Suppressor macrophage treated with lipopolysaccharide for 4 hours (primary cell): ENCODE measurements at regions not wholly inside any gene's neighbourhood (a gene's known extent, or its start where the extent isn't known, plus 50 kb on each side); places are given as distances from the start of the nearest gene placed in this dataset.
A peak's percentile ranks its signal among the peaks of the same experiment; 100 is the strongest.
"Not testable (repeated sequence)": the region's sequence is repeated elsewhere in the genome, so short reads cannot be mapped to it uniquely, and the experiment has no call there.

Source experiments
- DNase-seq: peaks from one replicate; pipeline ENCODE4 v3.0.0-alpha.2; 2020

DNA sequence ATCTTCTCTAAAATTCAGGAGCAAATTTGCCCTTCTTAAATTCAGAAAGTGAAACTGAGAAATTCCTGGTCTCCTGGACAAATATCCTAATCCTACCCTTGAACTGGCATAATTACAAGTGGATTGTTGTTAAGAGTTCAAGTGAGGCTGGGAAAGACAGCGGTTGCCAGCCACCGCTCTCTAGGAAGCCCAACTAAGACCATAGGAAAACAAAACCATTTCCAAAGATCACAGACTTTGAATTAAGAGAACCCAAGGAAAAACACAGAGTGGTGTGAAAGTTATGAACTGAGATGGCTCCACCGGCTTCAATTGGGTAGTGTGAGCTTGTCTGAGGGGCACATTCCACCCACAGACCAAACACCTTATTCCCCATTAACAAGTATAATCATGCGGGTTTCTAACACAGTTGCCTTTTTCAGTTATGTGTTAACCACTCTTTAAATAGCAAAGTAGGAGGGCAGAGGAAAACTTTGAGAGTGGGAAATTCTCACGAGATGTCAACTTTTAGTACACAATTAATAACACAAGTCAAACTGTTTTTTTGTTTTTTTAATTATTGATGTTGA lies 1628.8 kb upstream of the SEL1L start:
- no peak for DNase-seq

DNA sequence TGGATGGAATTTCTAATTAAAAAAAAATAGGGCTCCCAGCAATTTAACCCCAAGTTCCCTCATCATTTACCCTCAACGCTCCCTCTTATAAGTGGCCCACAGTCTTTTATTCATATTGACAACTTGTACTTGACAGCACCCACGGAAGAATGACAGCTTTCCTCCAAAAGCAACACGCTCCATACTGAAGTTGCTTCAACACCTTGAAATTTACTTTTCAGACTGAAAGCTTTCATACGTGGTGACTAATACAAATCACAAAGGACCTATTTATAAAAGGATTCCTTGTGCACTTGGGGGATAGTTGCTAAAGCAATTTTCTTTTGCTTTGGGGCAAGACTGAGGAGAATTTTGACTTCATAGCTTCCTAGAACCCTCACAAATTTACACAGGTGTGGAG lies 1629.4 kb upstream of the SEL1L start:
- DNase-seq: no peak

DNA sequence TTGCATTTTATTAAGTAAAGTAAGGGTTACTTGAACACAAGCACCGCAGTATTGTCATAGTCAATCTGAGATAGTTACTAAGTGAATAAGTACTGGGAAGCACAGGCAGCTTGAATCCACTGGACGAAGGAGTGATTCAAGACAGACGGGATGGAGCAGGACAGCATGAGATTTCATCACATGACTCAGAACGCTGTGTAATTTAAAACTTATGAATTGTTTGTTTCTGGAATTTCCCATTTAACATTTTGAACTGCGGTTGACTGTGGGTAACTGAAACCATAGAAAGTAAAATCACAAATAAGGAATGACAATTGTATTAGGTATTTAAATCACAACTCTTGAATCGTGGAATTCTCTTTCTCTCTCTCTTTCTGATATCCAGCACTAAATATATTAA lies 1630.4 kb upstream of the SEL1L start:
- no peak for DNase-seq

GRCh38 chr14:83164591-83164990 lies 1630.9 kb upstream of the SEL1L start:
- DNase-seq: no peak

GRCh38 chr14:83170165-83170564 lies 1636.5 kb upstream of the SEL1L start:
- no peak for DNase-seq

DNA sequence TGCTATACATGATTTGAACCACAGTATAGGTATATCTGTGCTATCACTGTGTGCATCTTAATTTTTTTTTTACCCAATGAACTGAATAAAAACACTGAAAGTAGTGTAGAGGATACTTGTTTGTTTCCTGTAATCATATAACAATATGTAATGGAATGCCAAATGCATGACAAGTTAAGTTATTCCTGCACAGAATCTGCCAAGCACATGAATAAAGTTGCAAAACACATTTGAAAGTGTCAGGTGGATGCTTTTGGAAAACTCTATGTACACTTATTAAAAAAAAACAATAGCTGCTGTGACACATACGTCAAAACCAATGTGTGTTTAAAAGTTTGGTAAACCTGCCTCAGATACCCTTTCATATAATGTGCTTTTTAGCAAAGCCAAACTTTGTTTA lies 1638.1 kb upstream of the SEL1L start:
- DNase-seq: no peak

- no peak for DNase-seq
These were observed 1638.7 kb upstream of the SEL1L start for GRCh38 chr14:83172363-83172762.

DNA sequence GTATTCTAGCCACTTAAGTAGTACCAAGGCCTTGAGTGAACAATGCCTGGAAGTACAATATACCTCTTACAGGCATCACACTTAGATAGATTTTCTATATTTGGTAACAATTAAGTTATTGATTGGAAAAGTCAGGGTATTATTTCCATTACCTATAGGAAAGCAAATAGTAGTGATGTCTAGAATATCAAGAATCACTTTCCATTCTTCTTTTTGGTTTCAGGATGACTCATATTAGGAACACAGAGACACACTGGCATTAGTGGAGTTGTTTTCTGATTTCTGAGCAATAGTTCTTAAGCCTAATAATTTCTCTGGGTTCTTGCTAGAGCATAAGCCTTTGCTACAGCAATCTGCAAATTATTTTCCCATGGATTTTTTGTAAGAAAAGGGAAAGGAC lies 1640.0 kb upstream of the SEL1L start:
- DNase-seq: peak; percentile 8

DNA sequence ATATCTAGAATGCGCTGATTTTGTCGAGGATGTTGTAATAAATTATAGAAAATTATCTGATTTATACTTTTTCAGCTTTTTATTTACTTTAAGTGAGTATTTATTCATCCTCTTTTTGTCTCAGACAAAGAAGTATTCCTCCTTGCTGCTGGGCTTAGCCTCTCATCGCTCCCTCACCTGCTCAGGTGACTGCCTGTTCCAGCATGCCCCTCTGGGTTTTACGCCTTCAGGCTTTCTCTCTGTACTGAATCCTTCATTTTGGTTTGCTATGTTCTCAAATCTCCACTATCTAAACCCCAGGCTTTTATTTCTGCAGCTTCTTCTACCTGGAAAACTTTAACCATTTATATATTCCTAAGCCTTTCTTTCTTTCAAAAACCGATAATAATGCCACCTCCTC lies 1650.9 kb upstream of the SEL1L start:
- DNase-seq: no peak

- DNase-seq: not testable (repeated sequence)
These were observed 1654.7 kb upstream of the SEL1L start for GRCh38 chr14:83188311-83188710.

- peak; percentile 2 for DNase-seq
These were observed 1662.6 kb upstream of the SEL1L start for GRCh38 chr14:83196236-83196635.

DNA sequence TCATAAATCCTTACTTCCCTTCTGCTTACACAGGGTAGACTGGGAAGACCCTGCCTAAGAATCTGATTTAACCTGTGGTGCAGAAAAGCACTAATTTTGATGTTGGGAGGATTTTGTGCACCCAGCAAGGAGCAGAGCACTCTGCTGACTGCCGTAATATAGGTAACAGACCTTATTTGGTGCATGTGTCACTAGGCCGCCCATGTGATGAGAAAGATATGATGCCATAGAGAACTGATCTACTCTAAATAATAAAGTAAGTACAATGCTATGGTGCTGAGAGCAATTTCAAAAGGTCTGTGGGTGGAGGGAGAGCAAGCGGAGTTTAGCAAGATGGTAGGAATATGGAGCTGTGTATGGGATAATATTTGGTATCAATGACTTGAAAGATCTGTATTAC lies 1663.6 kb upstream of the SEL1L start:
- DNase-seq: no peak

DNA sequence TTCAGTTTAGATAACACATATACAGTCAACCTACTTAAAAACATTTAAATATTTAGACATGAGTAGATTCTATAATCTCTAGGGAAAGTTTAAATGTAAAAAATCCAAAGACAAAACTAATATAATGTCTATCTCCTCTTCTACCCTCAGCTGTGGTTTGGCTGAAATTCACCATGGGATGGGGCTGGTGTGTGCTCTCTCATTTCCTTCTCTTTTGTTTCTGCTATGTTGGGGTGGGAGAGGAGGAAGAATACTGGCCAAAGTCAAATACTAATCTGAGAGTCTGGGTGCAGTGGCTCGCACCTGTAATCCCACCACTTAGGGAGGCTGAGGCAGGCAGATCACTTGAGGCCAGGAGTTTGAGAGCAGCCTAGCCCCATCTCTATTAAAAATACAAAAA lies 1673.9 kb upstream of the SEL1L start:
- no peak for DNase-seq

DNA sequence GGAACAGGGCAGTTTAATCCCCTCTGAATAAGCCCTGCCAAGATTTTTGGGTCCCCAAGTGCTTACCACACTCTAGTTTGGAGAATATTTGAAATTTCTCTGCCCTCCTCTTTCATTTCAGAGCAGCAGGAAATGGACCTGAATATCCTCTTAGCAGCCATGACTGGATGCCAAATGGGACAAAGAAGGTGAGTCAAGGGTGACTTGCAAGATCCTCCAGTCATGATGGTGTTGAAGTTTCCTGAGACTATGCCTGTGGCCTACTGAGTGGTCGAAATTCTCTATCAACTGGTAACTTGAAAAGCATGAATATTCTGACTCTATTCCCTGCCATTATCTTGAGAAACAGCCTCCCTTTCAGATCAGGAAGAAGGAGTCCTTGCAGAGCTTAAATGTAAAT lies 1674.7 kb upstream of the SEL1L start:
- DNase-seq: no peak

DNA sequence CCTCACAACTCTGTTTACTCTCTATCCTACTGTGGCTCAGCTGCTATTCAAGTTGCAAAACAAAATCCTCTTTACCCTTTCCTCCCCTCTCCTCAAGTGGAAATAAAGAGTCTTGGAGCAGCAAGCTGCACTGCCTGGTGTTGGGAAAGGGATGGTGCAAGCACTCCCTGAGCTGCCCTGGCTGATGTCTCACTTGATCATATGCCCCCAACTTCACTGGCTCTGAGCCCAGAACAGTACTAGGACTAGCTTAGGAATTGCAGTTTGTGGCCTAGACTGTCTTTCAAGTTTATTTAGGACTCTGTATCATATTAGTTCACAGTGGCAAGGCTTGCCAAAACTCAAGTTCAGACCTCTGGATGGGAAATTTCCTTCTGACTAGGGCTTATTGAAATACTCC lies 1683.8 kb upstream of the SEL1L start:
- no peak for DNase-seq

GRCh38 chr14:83247924-83248639 lies 1714.4 kb upstream of the SEL1L start:
- no peak for DNase-seq

DNA sequence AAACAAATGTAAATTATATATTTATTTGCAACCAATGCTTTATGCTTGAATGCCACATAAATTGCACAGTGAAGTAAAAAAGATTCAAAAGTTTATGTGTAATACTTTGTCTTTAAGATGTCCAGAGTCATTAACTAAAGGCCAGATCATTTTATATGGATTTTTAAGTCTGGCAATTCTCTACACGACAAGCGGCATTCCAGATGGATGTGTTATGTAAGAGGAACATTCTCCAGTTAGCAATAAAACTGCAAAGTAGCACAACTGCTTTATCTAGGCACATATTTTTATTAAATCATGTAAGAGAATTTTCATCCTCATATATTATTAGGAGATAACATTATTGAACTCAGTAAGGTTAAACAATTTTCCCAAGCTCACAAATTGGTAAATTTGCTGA lies 1717.7 kb upstream of the SEL1L start:
- DNase-seq: no peak

- no peak for DNase-seq
These were observed 1720.2 kb upstream of the SEL1L start for GRCh38 chr14:83253870-83254269.

GRCh38 chr14:83255015-83255726 lies 1721.5 kb upstream of the SEL1L start:
- DNase-seq: peak; percentile 49

- no peak for DNase-seq
These were observed 1722.1 kb upstream of the SEL1L start for GRCh38 chr14:83255727-83256090.

GRCh38 chr14:83257466-83258439 lies 1724.1 kb upstream of the SEL1L start:
- no peak for DNase-seq

DNA sequence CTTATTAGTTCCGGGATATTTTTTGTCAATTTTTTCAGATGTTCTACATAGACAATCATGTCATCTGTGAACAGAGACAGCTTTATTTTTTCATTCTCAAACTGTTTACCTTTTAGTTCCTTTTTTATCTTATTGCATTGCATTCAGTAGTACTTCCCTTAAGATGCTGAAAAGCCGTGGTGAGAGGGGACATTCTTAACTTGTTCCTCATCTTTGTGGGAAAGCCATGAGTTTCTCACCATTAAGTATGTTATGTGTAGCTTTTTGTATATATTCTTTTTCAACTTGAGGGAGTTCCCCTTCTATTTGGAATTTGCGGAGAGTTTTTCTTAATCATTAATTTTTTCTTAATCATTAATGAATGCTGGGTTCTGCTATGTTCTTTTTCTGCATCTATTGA lies 1727.1 kb upstream of the SEL1L start:
- DNase-seq: peak; percentile 21

DNA sequence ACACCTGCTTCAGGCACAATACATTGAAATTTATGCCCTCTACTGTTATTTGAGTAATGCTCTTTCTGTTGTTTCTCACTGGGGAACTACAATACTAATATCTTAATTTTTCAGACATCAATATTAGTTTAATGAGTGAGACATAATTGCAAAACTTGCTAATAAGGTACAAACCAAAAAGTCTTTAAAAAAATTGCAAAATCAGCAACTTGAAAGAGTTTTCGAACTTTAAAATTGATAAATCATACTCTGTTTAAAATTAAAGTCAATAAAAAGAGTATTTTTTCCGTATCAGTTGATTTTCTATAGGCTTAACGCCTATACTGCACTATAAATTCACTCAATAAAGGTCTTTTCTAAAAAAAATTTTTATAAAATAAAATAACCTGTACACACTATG lies 1735.9 kb upstream of the SEL1L start:
- DNase-seq: no peak
